ENCODE measurements at regions not wholly inside any gene's neighbourhood (a gene's known extent, or its start where the extent isn't known, plus 50 kb on each side); places are given as distances from the start of the nearest gene placed in this dataset.

- no peak overlapping the region for H3K23ac ChIP-seq (ENCODE audit: low read depth, low read length)
- H3K18ac ChIP-seq (ENCODE audit: low read depth, low read length) = no peak overlapping the region
- no peaks in the 10 kb centered on the region for H3K4me1 ChIP-seq (ENCODE audit: control insufficient read depth, insufficient read depth, low read length)
- ATAC-seq (ENCODE audit: low read depth) (no peak), DNase-seq (no peak)
- no peak overlapping the region for H3K9ac ChIP-seq (ENCODE audit: low read depth, low read length)
- in situ Hi-C loops (cut with MboI; ENCODE audit: low sequenced_read_pairs) = no loop called here
- H2BK120ac ChIP-seq (ENCODE audit: low read depth, low read length) = no peak overlapping the region
- H2BK5ac ChIP-seq (ENCODE audit: low read depth, low read length, poor library complexity, severe bottlenecking) = no peak overlapping the region
- H2BK15ac ChIP-seq (ENCODE audit: low read depth, low read length) = no peak overlapping the region
- WGBS, 2 experiments (ENCODE audit: extremely low coverage in 2 of 2, insufficient read length in 1 of 2) = 22% methylated on average over 3 of the region's 6 CpGs; no CpG with 5 or more reads in 1 of the 2 experiments
- no peak overlapping the region for H2BK20ac ChIP-seq (ENCODE audit: low read depth, low read length)
- CTCF ChIA-PET = no interaction called here
- H3K27ac ChIP-seq (ENCODE audit: insufficient read depth, low read length) = no peak overlapping the region
- H3K4ac ChIP-seq (ENCODE audit: low read depth, low read length) = no peak overlapping the region
- intact Hi-C loops (cut with micrococcal nuclease) = no loop called here
- POLR2A ChIA-PET (ENCODE audit: unreplicated experiment) = no interaction called here
- H3K4me3 ChIP-seq (ENCODE audit: insufficient read depth, low read depth, low read length) = no peak overlapping the region
- no peaks in the 10 kb centered on the region for H3K27me3 ChIP-seq (ENCODE audit: control insufficient read depth, insufficient read depth, low read length)
- no peak overlapping the region for H3K4me2 ChIP-seq (ENCODE audit: low read depth, low read length)
- no peak overlapping the region for H3K56ac ChIP-seq (ENCODE audit: extremely low read depth, insufficient read depth, low read length)
- no peaks in the 10 kb centered on the region for H3K9me1 ChIP-seq (ENCODE audit: insufficient read depth, low read length)
- H4K20me1 ChIP-seq (ENCODE audit: insufficient read depth, low read length) = no peaks in the 10 kb centered on the region
- no peaks in the 10 kb centered on the region for H3K79me1 ChIP-seq (ENCODE audit: low read depth in 1 of 2, low read length in 2 of 2)
- dilution Hi-C loops (cut with HindIII; ENCODE audit: low sequenced_read_pairs, unreplicated experiment) = no loop called here
- no peak overlapping the region for H3K14ac ChIP-seq (replicated peaks; ENCODE audit: low read depth, low read length)
- H3K36me3 ChIP-seq (ENCODE audit: control insufficient read depth, insufficient read depth, low read length) = no peaks in the 10 kb centered on the region
- H2AK5ac ChIP-seq (ENCODE audit: low read depth, low read length) = no peak overlapping the region
- H3K9me3 ChIP-seq (ENCODE audit: control insufficient read depth, insufficient read depth, low read length) = peaks cover 9% of the 10 kb centered on the region
- H4K91ac ChIP-seq (ENCODE audit: insufficient read depth, low read depth, low read length) = no peak overlapping the region
- H4K5ac ChIP-seq (ENCODE audit: low read depth, low read length) = no peak overlapping the region
- BruUV-seq (replicated peaks) = no TSS peak
- H4K8ac ChIP-seq (ENCODE audit: low read depth in 2 of 2, low read length in 2 of 2) = no peak overlapping the region
- TF ChIP-seq MAZ (IDR thresholded peaks at IDR 0.05; ENCODE audit: borderline replicate concordance, low read depth, low read length) (no peak), RAD21 (IDR thresholded peaks at IDR 0.05; ENCODE audit: low read length) (no peak)
- H2AFZ ChIP-seq (replicated peaks; ENCODE audit: low read length, poor library complexity) = no peak overlapping the region
- no peak overlapping the region for H2AK9ac ChIP-seq (replicated peaks; ENCODE audit: low read depth, low read length, poor library complexity)
Observed at GRCh38 chr3:137694836-137695235, 69.3 kb upstream of the SOX14 start.
